K562 (cell line): ENCODE measurements at regions not wholly inside any gene's neighbourhood (a gene's known extent, or its start where the extent isn't known, plus 50 kb on each side); places are given as distances from the start of the nearest gene placed in this dataset.
A peak's percentile ranks its signal among the peaks of the same experiment; 100 is the strongest.

Experiments used
- ATAC-seq: fragments of 200-7000 bp; cut with Tn5 transposase; 3 replicates; pipeline ENCODE4 v1.9.1; 2020; ENCODE audit warnings: moderate library complexity
- BruUV-seq: library from RNA; stranded (reverse); fragments of 400-500 nt; replicated peaks from 2 replicates; lab custom pipeline; 2021; lab: Mats Ljungman, UMichigan
- CTCF ChIA-PET: fragments of 300-600 bp; formaldehyde crosslinking; extraction: SDS; loops from one replicate; lab custom pipeline; 2021; ENCODE audit warnings: low intra/inter-chr PET ratio; lab: Yijun Ruan, JAX
- POLR2A ChIA-PET: fragments of 300-600, 350-650 bp; sonication (Branson Sonifier 250); formaldehyde crosslinking; extraction: SDS; loops from one replicate; lab custom pipeline; 2021; ENCODE audit warnings: antibody characterized with exemption, inconsistent platforms; lab: Yijun Ruan, JAX
- DNase-seq, 4 experiments: peaks; one replicate each; pipeline versions ENCODE4 v3.0.0 to v3.0.0-alpha.2; 2011 to 2018; ENCODE audit warnings: low spot score in 3 of 4, mixed read lengths in 3 of 4; ENCODE audit errors: extremely low read depth in 1 of 4
- FAIRE-seq: peaks from 2 replicates; lab custom pipeline; 2011; peaks lifted over from hg19 to GRCh38; lab: Jason Lieb, UNC
- H2AFZ ChIP-seq: 2 replicates; pipeline ENCODE4 v1.6.0; 2011; ENCODE audit warnings: low read depth, low read length, control low read depth, inconsistent platforms
- H3K27ac ChIP-seq: fragments of 200-600 bp; 3 replicates; pipeline ENCODE4 v1.8.0; 2011; ENCODE audit warnings: low read depth, mild to moderate bottlenecking, control low read depth, inconsistent platforms, low read length, moderate library complexity, mixed read lengths; ENCODE audit errors: extremely low read depth
- H3K27me3 ChIP-seq, 2 experiments: fragments of 300-600 bp in 1 of 2; 2 replicates in 1 of 2; 3 replicates in 1 of 2; pipeline versions ENCODE4 v1.6.0 to v1.8.0; 2011; ENCODE audit warnings: inconsistent platforms in 2 of 2, low read length in 2 of 2, mild to moderate bottlenecking in 1 of 2, mixed read lengths in 1 of 2, moderate library complexity in 1 of 2; ENCODE audit not compliant: control insufficient read depth in 2 of 2, insufficient read depth in 2 of 2
- H3K36me3 ChIP-seq: fragments of 300-600 bp; 3 replicates; pipeline ENCODE4 v1.8.0; 2011; ENCODE audit warnings: mild to moderate bottlenecking, low read length, inconsistent platforms; ENCODE audit not compliant: control insufficient read depth, insufficient read depth
- H3K4me1 ChIP-seq, 2 experiments: fragments of 200-600 bp in 1 of 2; replicated peaks in 1 of 2; 2 replicates in 1 of 2; 3 replicates in 1 of 2; pipeline versions ENCODE4 v1.5.1 to v1.8.0; 2011; ENCODE audit warnings: inconsistent platforms in 2 of 2, low read length in 2 of 2, mild to moderate bottlenecking in 1 of 2, mixed read lengths in 1 of 2, moderate library complexity in 1 of 2; ENCODE audit not compliant: control insufficient read depth in 2 of 2, insufficient read depth in 2 of 2
- H3K4me2 ChIP-seq: 2 replicates; pipeline ENCODE4 v1.6.1; 2011; ENCODE audit warnings: low read length, control low read depth, inconsistent platforms, mixed read lengths; ENCODE audit not compliant: insufficient read depth
- H3K4me3 ChIP-seq: fragments of 200-600 bp; sonication (generic), shearing (Covaris generic); 2 replicates; pipeline ENCODE4 v1.5.1; 2016; ENCODE audit warnings: control low read depth, inconsistent platforms
- H3K79me2 ChIP-seq: fragments of 200-600 bp; 3 replicates; pipeline ENCODE4 v1.8.0; 2011; ENCODE audit warnings: low read length, inconsistent platforms; ENCODE audit not compliant: control insufficient read depth, insufficient read depth
- H3K9ac ChIP-seq, 2 experiments: 2 replicates each; pipeline versions ENCODE4 v1.6.0 to v1.6.1; 2011; ENCODE audit warnings: low read depth in 2 of 2, low read length in 2 of 2, control low read depth in 1 of 2, inconsistent platforms in 1 of 2, mild to moderate bottlenecking in 1 of 2, mixed read lengths in 1 of 2; ENCODE audit not compliant: insufficient read depth in 1 of 2
- H3K9me1 ChIP-seq: one replicate; pipeline ENCODE4 v1.6.0; 2011; ENCODE audit warnings: inconsistent platforms, mild to moderate bottlenecking, low read length, moderate library complexity; ENCODE audit not compliant: control insufficient read depth, insufficient read depth
- H3K9me3 ChIP-seq: replicated peaks from 2 replicates; pipeline ENCODE4 v1.5.1; 2011; ENCODE audit warnings: low read depth, low read length, inconsistent platforms; ENCODE audit not compliant: control insufficient read depth, insufficient read depth
- H4K20me1 ChIP-seq: replicated peaks from 2 replicates; pipeline ENCODE4 v1.6.1; 2011; ENCODE audit warnings: low read length, inconsistent platforms, mixed read lengths; ENCODE audit not compliant: control insufficient read depth, insufficient read depth
- BRD4 ChIP-seq: fragments of 200-600 bp; sonication (generic); IDR thresholded peaks from 2 replicates; pipeline ENCODE4 v1.6.1; 2017; ENCODE audit warnings: inconsistent platforms
- JUN ChIP-seq, 2 experiments: sonication (generic) in 1 of 2; formaldehyde crosslinking in 1 of 2; IDR thresholded peaks; 2 replicates each; pipeline versions ENCODE4 v1.6.1 to v1.8.0; 2012 to 2022; ENCODE audit warnings: borderline replicate concordance in 2 of 2, mild to moderate bottlenecking in 2 of 2, improper control_type of control experiment in 1 of 2, low read depth in 1 of 2, low read length in 1 of 2, missing genetic modification reagents in 1 of 2
- LEF1 ChIP-seq: fragments of 450-650 bp; IDR thresholded peaks from 2 replicates; pipeline ENCODE4 v1.6.1; 2016; ENCODE audit warnings: mild to moderate bottlenecking
- MCM5 ChIP-seq: fragments of 450-650 bp; IDR thresholded peaks from 2 replicates; pipeline ENCODE4 v1.6.1; 2016; ENCODE audit warnings: low read depth
- NFIC ChIP-seq: fragments of 450-650 bp; IDR thresholded peaks from 2 replicates; pipeline ENCODE4 v1.6.1; 2017; ENCODE audit warnings: mild to moderate bottlenecking, inconsistent platforms
- PRPF4 ChIP-seq: fragments of 200-400 bp; formaldehyde crosslinking; IDR thresholded peaks from one replicate; pipeline ENCODE4 v1.6.1; 2017; ENCODE audit warnings: low read length, low read depth, mild to moderate bottlenecking; ENCODE audit not compliant: insufficient read depth, poor library complexity, severe bottlenecking
- SIN3A ChIP-seq, 2 experiments: fragments of 150-350 bp in 1 of 2; IDR thresholded peaks; 2 replicates each; pipeline ENCODE4 v1.6.1; 2011 to 2016; ENCODE audit warnings: borderline replicate concordance in 2 of 2, low read depth in 2 of 2, low read length in 2 of 2, mild to moderate bottlenecking in 2 of 2, moderate library complexity in 2 of 2; ENCODE audit not compliant: control insufficient read depth in 1 of 2
- TOE1 ChIP-seq, 2 experiments: fragments of 450-650 bp in 1 of 2; sonication (generic) in 1 of 2; formaldehyde crosslinking in 1 of 2; IDR thresholded peaks; 2 replicates each; pipeline versions ENCODE4 v1.7.1 to v1.8.0; 2016 to 2022; ENCODE audit warnings: borderline replicate concordance in 2 of 2, mild to moderate bottlenecking in 2 of 2, antibody characterized with exemption in 1 of 2, inconsistent platforms in 1 of 2, low read depth in 1 of 2, missing genetic modification reagents in 1 of 2, moderate library complexity in 1 of 2
- XRCC5 ChIP-seq: fragments of 200-400 bp; formaldehyde crosslinking; IDR thresholded peaks from 2 replicates; pipeline ENCODE4 v1.6.1; 2017; ENCODE audit warnings: low read depth, mild to moderate bottlenecking, low read length
- WGBS: fragments of 100-300 bp; shearing (Covaris generic); methylation state at CpG from one replicate; pipeline ENCODE4 v1.1.6; 2016; ENCODE audit warnings: low coverage, mixed read lengths; ENCODE audit not compliant: insufficient coverage; ENCODE audit errors: missing lambda C conversion rate; 5-methylcytosine and 5-hydroxymethylcytosine counted together
- in situ Hi-C: fragments of 300-500 bp; cut with MboI; formaldehyde crosslinking; loops from 4 replicates; pipeline ENCODE4 v1.15.0; 2018; ENCODE audit warnings: inconsistent platforms, mixed read lengths
- intact Hi-C: fragments of 100-400 bp; cut with micrococcal nuclease; formaldehyde crosslinking; loops from 2 replicates; pipeline ENCODE4 v1.14.2; 2022
- TF ChIP-seq, protein P1 (sequence below): conservative IDR thresholded peaks from 2 replicates; pipeline ENCODE4 v1.6.1; 2011; ENCODE audit warnings: low read depth, mild to moderate bottlenecking, low read length; ENCODE audit not compliant: control insufficient read depth
- TF ChIP-seq, protein P2 (sequence below): fragments of 450-650 bp; IDR thresholded peaks from 2 replicates; pipeline ENCODE4 v1.6.1; 2017; ENCODE audit warnings: antibody characterized with exemption

DNA sequence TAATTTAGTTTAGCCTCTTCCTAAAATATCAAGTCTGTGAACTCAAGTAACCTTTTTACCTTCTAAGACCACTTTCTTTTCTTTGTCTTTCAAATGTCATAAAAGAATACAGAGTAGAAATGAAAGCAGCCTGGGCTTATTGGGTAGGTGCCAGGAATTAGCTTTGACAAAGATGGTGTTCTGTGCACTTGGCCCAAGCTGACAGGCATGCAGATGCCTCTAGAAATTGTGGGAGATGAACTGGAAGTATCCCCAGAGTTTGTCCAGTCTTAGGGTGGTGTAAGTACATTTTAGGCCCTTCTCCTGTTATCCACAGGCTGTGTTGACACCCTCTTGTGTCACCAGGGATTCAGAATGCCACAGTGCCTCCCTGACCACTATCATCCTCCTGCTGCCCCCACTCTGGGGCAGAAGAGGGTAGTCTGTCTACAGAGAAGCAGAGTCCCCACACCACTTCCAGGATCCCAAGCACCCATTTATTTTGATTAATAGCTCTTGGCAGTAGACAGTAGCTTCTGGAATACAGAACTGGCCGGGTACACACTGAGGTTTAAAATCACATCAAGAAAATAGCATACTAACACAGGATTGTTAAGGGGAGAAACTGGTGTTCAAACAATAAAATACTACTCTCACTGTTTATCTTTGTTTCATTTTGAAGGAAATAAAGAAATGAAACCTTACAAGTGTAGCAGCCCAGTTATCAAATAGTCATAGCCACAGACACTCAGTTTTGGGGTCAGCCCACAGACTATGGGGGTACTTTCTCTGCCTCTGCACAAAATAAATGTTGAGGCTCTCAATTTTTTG lies 343.2 kb downstream of the KCNRG start:
- Histone ChIP-seq H3K9me1 (no peaks in the 10 kb centered on the region), H3K27ac (peak overlapping the region; percentile 59; the same call in 1 of the 3 replicates), H2AFZ (no peak overlapping the region), H3K9me3 (no peaks in the 10 kb centered on the region), H3K4me2 (no peak overlapping the region; the same call in 1 of the 2 replicates), H3K79me2 (no peaks in the 10 kb centered on the region; the same call in 2 of the 3 replicates), H3K4me1 (peaks cover 2 to 16% of the 10 kb centered on the region in 2 experiments; a peak in 4 of 5 replicates), H3K36me3 (no peaks in the 10 kb centered on the region), H3K27me3 (no peaks in the 10 kb centered on the region), H3K4me3 (no peak overlapping the region), H3K9ac (no peak overlapping the region), H4K20me1 (no peaks in the 10 kb centered on the region)
- ATAC-seq: no peak
- CTCF ChIA-PET: no interaction called here
- no TSS peak for BruUV-seq
- WGBS: 73% methylated on average over 1 of the region's 1 CpG
- in situ Hi-C loops (no loop called here), intact Hi-C loops (no loop called here)
- FAIRE-seq: no peak
- TF ChIP-seq XRCC5 (no peak), MCM5 (no peak), TOE1 (IDR thresholded peaks at IDR 0.05; ENCODE audit: borderline replicate concordance) (no peak), TOE1 (CRISPR knock-in tag; IDR thresholded peaks at IDR 0.05; ENCODE audit: borderline replicate concordance, low read depth) (no peak), LEF1 (no peak), NFIC (peak; percentile 43)
- POLR2A ChIA-PET: no interaction called here
- DNase-seq: no peak

DNA sequence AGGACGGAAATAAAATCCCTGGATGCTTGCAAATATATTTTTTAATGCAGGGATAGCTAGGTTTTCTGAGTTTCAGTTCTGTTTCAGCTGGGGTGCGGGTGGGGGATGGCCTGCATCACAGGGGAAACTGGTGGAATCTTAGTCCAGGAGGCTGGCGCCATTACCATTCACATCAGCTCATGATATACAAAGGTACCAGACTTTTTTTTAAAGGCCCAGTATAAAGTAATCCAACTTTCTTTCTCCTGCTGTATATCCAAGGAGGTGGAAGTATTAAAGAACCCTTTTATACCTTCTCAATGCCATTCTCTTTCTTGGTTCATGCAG lies 343.8 kb downstream of the KCNRG start:
- Histone ChIP-seq H3K9ac (no peak overlapping the region), H3K9me1 (no peaks in the 10 kb centered on the region), H3K27ac (no peak overlapping the region), H3K4me1 (peaks cover 2 to 16% of the 10 kb centered on the region in 2 experiments; a peak in 4 of 5 replicates), H3K79me2 (no peaks in the 10 kb centered on the region; the same call in 2 of the 3 replicates), H3K4me3 (no peak overlapping the region), H3K36me3 (no peaks in the 10 kb centered on the region), H2AFZ (no peak overlapping the region), H3K27me3 (no peaks in the 10 kb centered on the region), H3K9me3 (no peaks in the 10 kb centered on the region), H3K4me2 (no peak overlapping the region), H4K20me1 (no peaks in the 10 kb centered on the region)
- FAIRE-seq: no peak
- no peak for DNase-seq
- ChIA-PET CTCF (no interaction called here), POLR2A (no interaction called here)
- no TSS peak for BruUV-seq
- in situ Hi-C loops (no loop called here), intact Hi-C loops (no loop called here)
- WGBS: 80% methylated on average over 3 of the region's 3 CpGs
- no peak for ATAC-seq
- TF ChIP-seq BRD4 (no peak), PRPF4 (no peak), SIN3A (IDR thresholded peaks at IDR 0.05; ENCODE audit: borderline replicate concordance in 2 of 2, control insufficient read depth in 1 of 2, low read depth in 2 of 2, low read length in 2 of 2) (no peak), JUN (IDR thresholded peaks at IDR 0.05; ENCODE audit: borderline replicate concordance, low read depth, low read length) (no peak), JUN (CRISPR knock-in tag; IDR thresholded peaks at IDR 0.05; ENCODE audit: borderline replicate concordance) (no peak)
- TF ChIP-seq, protein P1, sequence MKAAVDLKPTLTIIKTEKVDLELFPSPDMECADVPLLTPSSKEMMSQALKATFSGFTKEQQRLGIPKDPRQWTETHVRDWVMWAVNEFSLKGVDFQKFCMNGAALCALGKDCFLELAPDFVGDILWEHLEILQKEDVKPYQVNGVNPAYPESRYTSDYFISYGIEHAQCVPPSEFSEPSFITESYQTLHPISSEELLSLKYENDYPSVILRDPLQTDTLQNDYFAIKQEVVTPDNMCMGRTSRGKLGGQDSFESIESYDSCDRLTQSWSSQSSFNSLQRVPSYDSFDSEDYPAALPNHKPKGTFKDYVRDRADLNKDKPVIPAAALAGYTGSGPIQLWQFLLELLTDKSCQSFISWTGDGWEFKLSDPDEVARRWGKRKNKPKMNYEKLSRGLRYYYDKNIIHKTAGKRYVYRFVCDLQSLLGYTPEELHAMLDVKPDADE: no peak
- TF ChIP-seq, protein P2, sequence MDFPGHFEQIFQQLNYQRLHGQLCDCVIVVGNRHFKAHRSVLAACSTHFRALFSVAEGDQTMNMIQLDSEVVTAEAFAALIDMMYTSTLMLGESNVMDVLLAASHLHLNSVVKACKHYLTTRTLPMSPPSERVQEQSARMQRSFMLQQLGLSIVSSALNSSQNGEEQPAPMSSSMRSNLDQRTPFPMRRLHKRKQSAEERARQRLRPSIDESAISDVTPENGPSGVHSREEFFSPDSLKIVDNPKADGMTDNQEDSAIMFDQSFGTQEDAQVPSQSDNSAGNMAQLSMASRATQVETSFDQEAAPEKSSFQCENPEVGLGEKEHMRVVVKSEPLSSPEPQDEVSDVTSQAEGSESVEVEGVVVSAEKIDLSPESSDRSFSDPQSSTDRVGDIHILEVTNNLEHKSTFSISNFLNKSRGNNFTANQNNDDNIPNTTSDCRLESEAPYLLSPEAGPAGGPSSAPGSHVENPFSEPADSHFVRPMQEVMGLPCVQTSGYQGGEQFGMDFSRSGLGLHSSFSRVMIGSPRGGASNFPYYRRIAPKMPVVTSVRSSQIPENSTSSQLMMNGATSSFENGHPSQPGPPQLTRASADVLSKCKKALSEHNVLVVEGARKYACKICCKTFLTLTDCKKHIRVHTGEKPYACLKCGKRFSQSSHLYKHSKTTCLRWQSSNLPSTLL: no peak
